Brain microvascular endothelial cell (primary cell): ENCODE measurements at regions not wholly inside any gene's neighbourhood (a gene's known extent, or its start where the extent isn't known, plus 50 kb on each side); places are given as distances from the start of the nearest gene placed in this dataset.

Experiments
- DNase-seq: peaks from one replicate; pipeline ENCODE4 v3.0.0-alpha.2; 2020
- H3K27ac ChIP-seq: fragments of 250-450 bp; sonication (Bioruptor Pico); 2 replicates; pipeline ENCODE4 v1.5.1; 2020; ENCODE audit warnings: mild to moderate bottlenecking, moderate library complexity
- H3K27me3 ChIP-seq: fragments of 250-450 bp; sonication (Bioruptor Pico); replicated peaks from 2 replicates; pipeline ENCODE4 v1.5.1; 2020; ENCODE audit warnings: mild to moderate bottlenecking
- H3K36me3 ChIP-seq: fragments of 250-450 bp; sonication (Bioruptor Pico); replicated peaks from 2 replicates; pipeline ENCODE4 v1.5.1; 2020; ENCODE audit warnings: mild to moderate bottlenecking
- H3K4me3 ChIP-seq: 2 replicates; pipeline ENCODE4 v1.5.1; 2011; ENCODE audit warnings: low read depth, mild to moderate bottlenecking, control low read depth, low read length, moderate library complexity
- CTCF ChIP-seq: IDR thresholded peaks from 2 replicates; pipeline ENCODE4 v1.5.1; 2011; ENCODE audit warnings: low read depth, mild to moderate bottlenecking, moderate library complexity, low read length, control low read depth, inconsistent platforms; ENCODE audit errors: missing control alignments
- in situ Hi-C: cut with HindIII; loops from 2 replicates; pipeline ENCODE4 v1.10.0; 2017; ENCODE audit warnings: low sequenced_read_pairs, low pct_ligation_motif_present

DNA sequence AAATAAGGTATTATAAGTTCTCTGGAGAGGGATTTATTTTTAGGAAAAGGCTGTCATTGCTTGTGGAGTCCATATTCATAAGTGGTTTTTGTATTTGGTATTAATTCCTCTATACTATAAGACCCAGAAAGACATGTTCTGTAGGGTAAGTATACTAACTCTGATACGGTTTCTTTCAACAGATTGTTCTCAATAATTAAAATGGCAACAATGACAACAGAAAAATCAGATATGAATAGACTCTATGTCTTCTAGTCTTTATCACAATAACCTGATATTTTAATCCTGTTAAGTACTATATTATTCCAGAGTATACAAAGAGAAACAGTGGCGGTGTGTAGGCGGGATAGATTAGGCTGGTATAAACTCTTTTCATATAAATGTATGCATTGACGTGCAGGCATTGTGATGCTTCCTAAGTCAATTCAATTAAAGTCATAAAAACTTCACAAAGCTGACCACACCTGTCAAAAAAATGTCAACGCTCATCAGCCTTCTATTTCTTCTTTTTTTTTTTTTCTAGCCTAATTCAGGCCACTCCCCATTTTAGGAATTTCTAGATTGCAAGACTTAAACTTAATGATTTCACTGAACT lies 150.4 kb downstream of the TRIML1 start:
- H3K4me3 ChIP-seq = no peak overlapping the region
- no peak for TF ChIP-seq CTCF
- in situ Hi-C loops = no loop called here

DNA sequence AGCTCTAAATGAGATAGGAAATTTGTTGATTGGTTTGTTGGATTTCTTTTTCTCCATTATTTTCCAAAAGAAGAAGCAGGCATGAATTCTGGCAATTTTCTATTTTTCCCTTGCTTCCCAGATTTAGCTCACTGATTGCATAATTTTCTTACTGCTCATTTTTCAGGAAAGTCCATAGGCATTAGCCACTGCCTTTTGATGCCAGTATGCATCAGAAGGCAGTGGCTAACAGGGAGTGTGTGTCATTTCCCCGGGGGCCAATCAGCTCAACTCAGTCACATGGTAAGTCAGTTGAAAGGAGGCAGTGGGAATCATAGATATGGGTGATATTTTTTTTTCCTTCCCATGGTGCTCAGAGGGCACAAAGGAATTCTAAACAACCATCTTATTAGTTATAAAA lies 156.7 kb downstream of the TRIML1 start:
- Histone ChIP-seq H3K4me3 (no peak overlapping the region), H3K27ac (peak overlapping the region; percentile 23), H3K36me3 (no peaks in the 10 kb centered on the region), H3K27me3 (no peaks in the 10 kb centered on the region)
- DNase-seq = peak; percentile 80
- no peak for TF ChIP-seq CTCF
- in situ Hi-C loops = no loop called here

More for the DNA sequence above, 150.4 kb downstream of the TRIML1 start:
- H3K27me3 ChIP-seq = no peaks in the 10 kb centered on the region
- no peak for DNase-seq
- H3K36me3 ChIP-seq = no peaks in the 10 kb centered on the region
- no peak overlapping the region for H3K27ac ChIP-seq

DNA sequence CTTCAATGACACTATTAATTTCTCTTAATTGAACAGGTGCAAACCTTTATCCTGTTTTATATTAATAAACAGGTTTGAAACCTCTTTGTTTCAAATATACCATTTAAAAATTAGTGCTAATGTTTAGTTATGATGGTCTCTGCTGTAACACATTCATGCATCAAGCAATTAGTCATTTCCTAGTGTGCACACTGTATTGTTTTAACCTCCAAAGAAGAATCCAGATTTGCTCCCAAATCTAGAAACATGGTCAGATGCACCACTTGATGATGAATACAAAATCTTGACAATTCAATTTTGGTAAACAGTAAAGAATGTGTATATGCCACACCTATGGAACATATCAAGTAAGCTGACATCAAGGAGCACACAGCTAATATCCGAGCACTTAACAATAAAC lies 157.1 kb downstream of the TRIML1 start:
- H3K27ac ChIP-seq = peak overlapping the region; percentile 23
- no peak for TF ChIP-seq CTCF
- in situ Hi-C loops = no loop called here
- no peak overlapping the region for H3K4me3 ChIP-seq
- no peaks in the 10 kb centered on the region for H3K27me3 ChIP-seq
- no peaks in the 10 kb centered on the region for H3K36me3 ChIP-seq
- DNase-seq = peak; percentile 1

DNA sequence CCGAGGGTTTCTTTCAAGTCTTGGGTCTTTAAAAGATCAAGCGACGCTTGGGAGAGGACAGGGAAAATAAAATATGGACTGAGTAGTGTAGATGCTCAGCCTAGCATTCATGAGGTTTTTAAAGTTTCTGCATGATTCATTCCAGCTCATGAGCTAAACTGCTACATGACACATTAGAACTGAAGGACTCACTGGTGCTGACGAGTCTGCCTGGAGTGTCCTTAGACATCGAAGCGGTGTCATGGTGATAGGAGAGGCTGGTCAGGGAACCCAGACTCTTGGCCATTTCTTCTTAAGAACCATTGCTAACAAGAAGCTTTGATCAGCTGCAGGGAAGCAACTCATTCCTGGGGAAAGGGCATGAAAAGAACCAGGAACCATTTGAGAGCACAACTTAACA lies 158.6 kb downstream of the TRIML1 start:
- in situ Hi-C loops = no loop called here
- Histone ChIP-seq H3K36me3 (no peaks in the 10 kb centered on the region), H3K4me3 (no peak overlapping the region), H3K27ac (no peak overlapping the region), H3K27me3 (no peaks in the 10 kb centered on the region)
- DNase-seq = peak; percentile 78
- TF ChIP-seq CTCF = no peak

DNA sequence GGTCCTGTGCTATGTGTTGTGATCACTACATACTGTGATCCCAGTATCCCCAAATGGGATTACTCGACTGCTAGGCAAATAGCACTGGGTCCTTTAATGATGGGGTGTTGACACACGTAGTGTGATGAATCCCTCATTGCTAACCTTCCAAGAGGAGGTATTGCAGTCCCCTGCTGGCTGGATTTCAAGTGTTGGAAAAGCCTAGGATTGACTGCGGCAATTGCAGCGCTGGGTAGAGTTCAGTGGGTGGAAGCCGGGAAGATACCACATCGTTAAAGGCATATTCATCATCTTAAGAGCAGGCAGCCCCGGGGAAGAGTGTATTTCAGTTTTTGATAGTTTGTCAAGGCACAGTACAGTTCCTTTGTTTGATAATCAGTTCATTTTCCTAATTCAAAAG lies 159.9 kb downstream of the TRIML1 start:
- Histone ChIP-seq H3K27ac (no peak overlapping the region), H3K36me3 (no peaks in the 10 kb centered on the region), H3K4me3 (no peak overlapping the region), H3K27me3 (no peaks in the 10 kb centered on the region)
- TF ChIP-seq CTCF = no peak
- in situ Hi-C loops = no loop called here
- DNase-seq = no peak

- no peaks in the 10 kb centered on the region for H3K27me3 ChIP-seq
- no peak for DNase-seq
- in situ Hi-C loops = no loop called here
These were observed 161.1 kb downstream of the TRIML1 start for GRCh38 chr4:188300385-188300784.

More at GRCh38 chr4:188300385-188300784, 161.1 kb downstream of the TRIML1 start:
- H3K4me3 ChIP-seq = no peak overlapping the region
- TF ChIP-seq CTCF = no peak
- no peaks in the 10 kb centered on the region for H3K36me3 ChIP-seq
- H3K27ac ChIP-seq = no peak overlapping the region
